ENCODE measurements at regions not wholly inside any gene's neighbourhood (a gene's known extent, or its start where the extent isn't known, plus 50 kb on each side); places are given as distances from the start of the nearest gene placed in this dataset.

- no peak for DNase-seq (ENCODE audit: low read depth in 2 of 2)
These were observed 658.4 kb upstream of the CELF2 start for GRCh38 chr10:10359263-10359662.

GRCh38 chr10:10361301-10361885 lies 656.3 kb upstream of the CELF2 start:
- no peak for DNase-seq (ENCODE audit: low read depth in 2 of 2)

GRCh38 chr10:10362800-10363199 lies 654.9 kb upstream of the CELF2 start:
- no peak for DNase-seq (ENCODE audit: low read depth in 2 of 2)

GRCh38 chr10:10363217-10363616 lies 654.5 kb upstream of the CELF2 start:
- no peak for DNase-seq (ENCODE audit: low read depth in 2 of 2)

- no peak for DNase-seq (ENCODE audit: low read depth in 2 of 2)
These were observed 652.8 kb upstream of the CELF2 start for GRCh38 chr10:10364902-10365301.

GRCh38 chr10:10365676-10366075 lies 652.0 kb upstream of the CELF2 start:
- no peak for DNase-seq (ENCODE audit: low read depth in 2 of 2)

- no peak for DNase-seq (ENCODE audit: low read depth in 2 of 2)
These were observed 650.8 kb upstream of the CELF2 start for GRCh38 chr10:10366836-10367235.

GRCh38 chr10:10367264-10367663 lies 650.4 kb upstream of the CELF2 start:
- no peak for DNase-seq (ENCODE audit: low read depth in 2 of 2)

- DNase-seq (ENCODE audit: low read depth in 2 of 2), result no peak
These were observed 648.6 kb upstream of the CELF2 start for GRCh38 chr10:10368951-10369576.

- DNase-seq (ENCODE audit: low read depth in 2 of 2), result no peak
These were observed 631.8 kb upstream of the CELF2 start for GRCh38 chr10:10385831-10386230.

- no peak for DNase-seq (ENCODE audit: low read depth in 2 of 2)
These were observed 628.5 kb upstream of the CELF2 start for GRCh38 chr10:10389182-10389581.

GRCh38 chr10:10392511-10392910 lies 625.2 kb upstream of the CELF2 start:
- DNase-seq (ENCODE audit: low read depth in 2 of 2), result no peak

GRCh38 chr10:10394933-10395658 lies 622.6 kb upstream of the CELF2 start:
- no peak for DNase-seq (ENCODE audit: low read depth in 2 of 2)

GRCh38 chr10:10396601-10397000 lies 621.1 kb upstream of the CELF2 start:
- DNase-seq (ENCODE audit: low read depth in 2 of 2), result no peak

GRCh38 chr10:10397906-10398305 lies 619.8 kb upstream of the CELF2 start:
- DNase-seq (ENCODE audit: low read depth in 2 of 2), result no peak

- no peak for DNase-seq (ENCODE audit: low read depth in 2 of 2)
These were observed 613.9 kb upstream of the CELF2 start for GRCh38 chr10:10403762-10404161.

- DNase-seq (ENCODE audit: low read depth in 2 of 2), result no peak
These were observed 600.0 kb upstream of the CELF2 start for GRCh38 chr10:10417671-10418070.

GRCh38 chr10:10418387-10418786 lies 599.3 kb upstream of the CELF2 start:
- DNase-seq (ENCODE audit: low read depth in 2 of 2), result no peak

- no peak for DNase-seq (ENCODE audit: low read depth in 2 of 2)
These were observed 596.6 kb upstream of the CELF2 start for GRCh38 chr10:10421071-10421470.

- no peak for DNase-seq (ENCODE audit: low read depth in 2 of 2)
These were observed 586.1 kb upstream of the CELF2 start for GRCh38 chr10:10431422-10432066.

GRCh38 chr10:10432296-10433035 lies 585.2 kb upstream of the CELF2 start:
- DNase-seq (ENCODE audit: low read depth in 2 of 2), result no peak

GRCh38 chr10:10434312-10434711 lies 583.4 kb upstream of the CELF2 start:
- no peak for DNase-seq (ENCODE audit: low read depth in 2 of 2)
